NK-92 (cell line): ENCODE measurements at regions not wholly inside any gene's neighbourhood (a gene's known extent, or its start where the extent isn't known, plus 50 kb on each side); places are given as distances from the start of the nearest gene placed in this dataset.
"Not testable (repeated sequence)": the region's sequence is repeated elsewhere in the genome, so short reads cannot be mapped to it uniquely, and the experiment has no call there.

Experiments used
- DNase-seq: peaks from one replicate; lab custom pipeline; 2025; ENCODE audit not compliant: unreplicated experiment; lab: John Stamatoyannopoulos, UW

- not testable (repeated sequence) for DNase-seq
These were observed 138.5 kb downstream of the OR2B2 start for GRCh38 chr6:27773542-27774263.

GRCh38 chr6:27772261-27773001 lies 139.8 kb downstream of the OR2B2 start:
- no peak for DNase-seq

GRCh38 chr6:27771235-27771634 lies 141.0 kb downstream of the OR2B2 start:
- DNase-seq, result no peak

GRCh38 chr6:27770724-27771123 lies 141.5 kb downstream of the OR2B2 start:
- no peak for DNase-seq

- no peak for DNase-seq
These were observed 143.6 kb downstream of the OR2B2 start for GRCh38 chr6:27768556-27768955.

- no peak for DNase-seq
These were observed 144.3 kb downstream of the OR2B2 start for GRCh38 chr6:27767851-27768250.

GRCh38 chr6:27766405-27766804 lies 145.8 kb downstream of the OR2B2 start:
- DNase-seq, result no peak

GRCh38 chr6:27765028-27765590 lies 147.1 kb downstream of the OR2B2 start:
- no peak for DNase-seq

- no peak for DNase-seq
These were observed 150.8 kb downstream of the OR2B2 start for GRCh38 chr6:27761391-27761790.

GRCh38 chr6:27760464-27760863 lies 151.7 kb downstream of the OR2B2 start:
- no peak for DNase-seq

- DNase-seq, result no peak
These were observed 152.3 kb downstream of the OR2B2 start for GRCh38 chr6:27759930-27760329.

- no peak for DNase-seq
These were observed 153.7 kb downstream of the OR2B2 start for GRCh38 chr6:27758491-27758890.

GRCh38 chr6:27757307-27757706 lies 154.9 kb downstream of the OR2B2 start:
- DNase-seq, result no peak

GRCh38 chr6:27755768-27756167 lies 156.4 kb downstream of the OR2B2 start:
- DNase-seq, result no peak

GRCh38 chr6:27754408-27754782 lies 157.8 kb downstream of the OR2B2 start:
- no peak for DNase-seq

- DNase-seq, result no peak
These were observed 158.4 kb downstream of the OR2B2 start for GRCh38 chr6:27753668-27754407.

GRCh38 chr6:27752038-27752885 lies 159.9 kb downstream of the OR2B2 start:
- no peak for DNase-seq

- DNase-seq, result no peak
These were observed 163.5 kb downstream of the OR2B2 start for GRCh38 chr6:27748661-27749060.

GRCh38 chr6:27747637-27748036 lies 164.6 kb downstream of the OR2B2 start:
- no peak for DNase-seq

GRCh38 chr6:27746860-27747259 lies 165.3 kb downstream of the OR2B2 start:
- not testable (repeated sequence) for DNase-seq

- DNase-seq, result no peak
These were observed 168.4 kb downstream of the OR2B2 start for GRCh38 chr6:27743787-27744186.
